ENCODE measurements at regions not wholly inside any gene's neighbourhood (a gene's known extent, or its start where the extent isn't known, plus 50 kb on each side); places are given as distances from the start of the nearest gene placed in this dataset.

DNA sequence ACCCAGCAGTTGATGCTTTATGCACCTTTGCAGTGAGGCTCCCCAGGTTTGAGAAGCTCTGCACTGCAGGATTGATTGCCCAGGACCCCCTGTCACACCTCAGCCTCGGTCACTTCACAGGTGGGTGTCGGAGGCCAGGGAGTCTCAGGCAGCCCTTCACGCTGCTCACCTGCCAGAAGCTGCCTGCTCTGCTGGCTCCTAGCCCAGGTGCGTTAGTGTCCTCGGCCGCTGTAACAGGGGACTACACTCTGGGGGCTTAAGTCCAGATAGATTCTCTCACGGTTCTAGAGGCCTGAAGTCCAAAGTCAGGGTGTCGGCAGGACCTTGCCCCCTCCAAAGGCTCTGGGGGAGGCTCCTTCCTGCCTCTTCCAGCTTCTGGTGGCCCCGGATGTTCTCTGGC lies 79.9 kb downstream of the CPZ start:
- WGBS: 71% methylated on average over 9 of the region's 9 CpGs
- Histone ChIP-seq H4K8ac (ENCODE audit: low read length) (no peak overlapping the region), H2AK5ac (ENCODE audit: low read length, severe bottlenecking) (no peak overlapping the region), H2BK15ac (ENCODE audit: low read depth, poor library complexity, severe bottlenecking) (no peak overlapping the region), H3K14ac (ENCODE audit: low read length in 2 of 2) (no peak overlapping the region), H3K4ac (ENCODE audit: low read depth in 1 of 2, low read length in 2 of 2) (no peak overlapping the region), H2AFZ (ENCODE audit: low read depth, low read length) (no peak overlapping the region), H3K23ac (ENCODE audit: low read length in 2 of 2) (no peak overlapping the region), H3K9ac (ENCODE audit: low read length) (no peak overlapping the region), H2BK5ac (ENCODE audit: low read depth, low read length, poor library complexity, severe bottlenecking) (no peak overlapping the region), H2BK120ac (ENCODE audit: low read depth, low read length) (no peak overlapping the region), H4K91ac (ENCODE audit: low read length) (peak overlapping the region; percentile 27), H3K79me1 (replicated peaks; ENCODE audit: low read length, poor library complexity, severe bottlenecking) (no peaks in the 10 kb centered on the region), H3K4me1 (ENCODE audit: control insufficient read depth, insufficient read depth, low read depth, low read length) (no peaks in the 10 kb centered on the region), H2BK12ac (ENCODE audit: low read length in 2 of 2) (no peak overlapping the region), H3K18ac (ENCODE audit: low read depth in 1 of 2, low read length in 2 of 2) (no peak overlapping the region), H3K27me3 (ENCODE audit: control insufficient read depth in 1 of 2, insufficient read depth in 1 of 2, low read length in 2 of 2) (peaks cover 0 to 19% of the 10 kb centered on the region in 2 experiments), H3K27ac (ENCODE audit: low read length, poor library complexity, severe bottlenecking) (no peak overlapping the region), H3K4me3 (ENCODE audit: insufficient read depth in 1 of 2, low read depth in 1 of 2, low read length in 2 of 2) (no peak overlapping the region), H3K36me3 (ENCODE audit: control insufficient read depth in 1 of 2, insufficient read depth in 2 of 2, low read depth in 1 of 2, low read length in 2 of 2) (no peaks in the 10 kb centered on the region), H3K4me2 (ENCODE audit: low read length, poor library complexity, severe bottlenecking) (no peak overlapping the region), H3K9me3 (ENCODE audit: control insufficient read depth, low read length) (no peaks in the 10 kb centered on the region)
- no peak for DNase-seq

DNA sequence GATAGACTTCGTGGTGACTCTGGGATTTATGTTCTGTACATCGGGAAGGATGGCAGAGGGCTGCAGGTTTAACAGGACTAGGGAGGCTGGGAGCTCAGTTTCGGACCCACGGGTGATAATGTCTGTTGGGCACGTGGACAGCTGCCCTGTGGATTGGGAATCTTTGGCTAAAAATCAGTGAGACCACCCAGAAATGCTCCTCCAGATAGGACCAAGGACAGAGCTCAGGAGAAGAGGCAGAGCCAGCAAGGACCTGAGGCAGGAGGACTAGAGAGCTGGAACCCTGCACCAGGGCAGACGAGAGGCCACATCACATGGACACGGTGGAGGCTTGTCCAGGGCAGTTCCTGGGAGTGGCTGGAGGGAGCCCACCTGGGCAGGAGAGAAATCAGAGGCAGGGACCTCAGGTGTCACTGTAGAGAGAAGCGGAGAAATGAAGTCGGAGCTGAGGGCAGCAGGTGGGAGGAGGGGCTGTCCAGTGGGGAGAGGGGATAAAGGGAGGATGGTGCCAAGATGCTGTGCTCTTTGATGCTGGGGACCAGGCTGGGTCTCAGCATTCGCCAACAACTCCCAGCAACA lies 79.2 kb downstream of the CPZ start:
- Histone ChIP-seq H3K9me3 (ENCODE audit: control insufficient read depth, low read length) (no peaks in the 10 kb centered on the region), H3K27me3 (ENCODE audit: control insufficient read depth in 1 of 2, insufficient read depth in 1 of 2, low read length in 2 of 2) (peaks cover 0 to 19% of the 10 kb centered on the region in 2 experiments), H2BK120ac (ENCODE audit: low read depth, low read length) (no peak overlapping the region), H3K27ac (ENCODE audit: low read length, poor library complexity, severe bottlenecking) (no peak overlapping the region), H3K4me1 (ENCODE audit: control insufficient read depth, insufficient read depth, low read depth, low read length) (no peaks in the 10 kb centered on the region), H4K8ac (ENCODE audit: low read length) (no peak overlapping the region), H3K36me3 (ENCODE audit: control insufficient read depth in 1 of 2, insufficient read depth in 2 of 2, low read depth in 1 of 2, low read length in 2 of 2) (no peaks in the 10 kb centered on the region), H3K4me3 (ENCODE audit: insufficient read depth in 1 of 2, low read depth in 1 of 2, low read length in 2 of 2) (no peak overlapping the region), H4K91ac (ENCODE audit: low read length) (no peak overlapping the region), H2AK5ac (ENCODE audit: low read length, severe bottlenecking) (no peak overlapping the region), H3K14ac (ENCODE audit: low read length in 2 of 2) (no peak overlapping the region), H3K4me2 (ENCODE audit: low read length, poor library complexity, severe bottlenecking) (no peak overlapping the region), H2BK12ac (ENCODE audit: low read length in 2 of 2) (no peak overlapping the region), H3K79me1 (replicated peaks; ENCODE audit: low read length, poor library complexity, severe bottlenecking) (no peaks in the 10 kb centered on the region), H2BK15ac (ENCODE audit: low read depth, poor library complexity, severe bottlenecking) (no peak overlapping the region), H3K23ac (ENCODE audit: low read length in 2 of 2) (no peak overlapping the region), H2BK5ac (ENCODE audit: low read depth, low read length, poor library complexity, severe bottlenecking) (no peak overlapping the region), H3K9ac (ENCODE audit: low read length) (no peak overlapping the region), H3K18ac (ENCODE audit: low read depth in 1 of 2, low read length in 2 of 2) (no peak overlapping the region), H2AFZ (ENCODE audit: low read depth, low read length) (no peak overlapping the region), H3K4ac (ENCODE audit: low read depth in 1 of 2, low read length in 2 of 2) (no peak overlapping the region)
- 59% methylated on average over 9 of the region's 10 CpGs for WGBS
- no peak for DNase-seq

Measured in mesenchymal stem cell (in vitro differentiated cells and primary cell).